ENCODE measurements at regions not wholly inside any gene's neighbourhood (a gene's known extent, or its start where the extent isn't known, plus 50 kb on each side); places are given as distances from the start of the nearest gene placed in this dataset.

DNA sequence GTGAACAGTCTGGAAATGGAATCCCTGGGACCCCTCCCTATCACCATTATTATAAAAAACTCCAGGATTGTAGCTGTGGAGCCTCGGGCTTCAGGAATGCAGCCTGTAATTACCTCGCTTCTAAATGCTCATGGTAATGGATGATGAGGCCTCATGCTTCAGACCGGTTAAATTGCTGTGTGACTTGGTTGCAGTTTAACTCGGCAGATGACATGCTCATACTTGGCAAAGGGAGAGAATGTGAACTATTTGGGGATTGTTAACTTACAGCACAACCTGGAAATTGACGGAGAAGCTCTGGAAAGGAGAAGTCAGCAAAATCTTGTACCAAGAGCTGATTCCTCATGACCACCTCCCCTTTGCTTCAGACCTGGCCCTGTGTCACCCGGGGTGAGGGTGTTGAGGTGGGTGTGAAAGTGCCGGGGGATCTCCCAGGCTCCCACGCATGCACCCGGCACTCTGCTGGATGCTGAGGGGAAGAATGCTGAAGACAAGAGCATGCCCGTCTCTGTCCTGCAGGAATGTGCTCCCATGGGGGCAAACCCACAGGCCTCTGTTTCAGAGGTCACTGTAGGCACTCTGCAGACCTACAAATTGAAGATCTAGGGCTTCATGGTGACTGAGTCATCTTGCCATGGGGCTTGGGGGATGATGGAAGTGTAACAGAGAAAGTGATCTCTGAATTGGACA, 364.8 kb downstream of the RPS6KC1 start:
- Histone ChIP-seq H3K27me3 (peaks cover 0 to 7% (median 0%) of the 10 kb centered on the region in 7 donors), H3K4me1 (peaks cover 0 to 5% (median 0%) of the 10 kb centered on the region in 9 donors), H3K4me3 (no peak overlapping the region), H3K9me3 (peaks cover 0 to 3% (median 0%) of the 10 kb centered on the region in 11 donors), H3K27ac (no peak overlapping the region), H3K36me3 (no peaks in the 10 kb centered on the region)
- intact Hi-C loops (cut with DNase I) = no loop called here
- WGBS, 2 donors = 79 to 85% methylated on average over 10 of the region's 10 CpGs
- ATAC-seq = no peak
- TF ChIP-seq, protein P1, sequence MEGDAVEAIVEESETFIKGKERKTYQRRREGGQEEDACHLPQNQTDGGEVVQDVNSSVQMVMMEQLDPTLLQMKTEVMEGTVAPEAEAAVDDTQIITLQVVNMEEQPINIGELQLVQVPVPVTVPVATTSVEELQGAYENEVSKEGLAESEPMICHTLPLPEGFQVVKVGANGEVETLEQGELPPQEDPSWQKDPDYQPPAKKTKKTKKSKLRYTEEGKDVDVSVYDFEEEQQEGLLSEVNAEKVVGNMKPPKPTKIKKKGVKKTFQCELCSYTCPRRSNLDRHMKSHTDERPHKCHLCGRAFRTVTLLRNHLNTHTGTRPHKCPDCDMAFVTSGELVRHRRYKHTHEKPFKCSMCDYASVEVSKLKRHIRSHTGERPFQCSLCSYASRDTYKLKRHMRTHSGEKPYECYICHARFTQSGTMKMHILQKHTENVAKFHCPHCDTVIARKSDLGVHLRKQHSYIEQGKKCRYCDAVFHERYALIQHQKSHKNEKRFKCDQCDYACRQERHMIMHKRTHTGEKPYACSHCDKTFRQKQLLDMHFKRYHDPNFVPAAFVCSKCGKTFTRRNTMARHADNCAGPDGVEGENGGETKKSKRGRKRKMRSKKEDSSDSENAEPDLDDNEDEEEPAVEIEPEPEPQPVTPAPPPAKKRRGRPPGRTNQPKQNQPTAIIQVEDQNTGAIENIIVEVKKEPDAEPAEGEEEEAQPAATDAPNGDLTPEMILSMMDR (IDR thresholded peaks at IDR 0.05) = no peak
- DNase-seq = no peak

DNA sequence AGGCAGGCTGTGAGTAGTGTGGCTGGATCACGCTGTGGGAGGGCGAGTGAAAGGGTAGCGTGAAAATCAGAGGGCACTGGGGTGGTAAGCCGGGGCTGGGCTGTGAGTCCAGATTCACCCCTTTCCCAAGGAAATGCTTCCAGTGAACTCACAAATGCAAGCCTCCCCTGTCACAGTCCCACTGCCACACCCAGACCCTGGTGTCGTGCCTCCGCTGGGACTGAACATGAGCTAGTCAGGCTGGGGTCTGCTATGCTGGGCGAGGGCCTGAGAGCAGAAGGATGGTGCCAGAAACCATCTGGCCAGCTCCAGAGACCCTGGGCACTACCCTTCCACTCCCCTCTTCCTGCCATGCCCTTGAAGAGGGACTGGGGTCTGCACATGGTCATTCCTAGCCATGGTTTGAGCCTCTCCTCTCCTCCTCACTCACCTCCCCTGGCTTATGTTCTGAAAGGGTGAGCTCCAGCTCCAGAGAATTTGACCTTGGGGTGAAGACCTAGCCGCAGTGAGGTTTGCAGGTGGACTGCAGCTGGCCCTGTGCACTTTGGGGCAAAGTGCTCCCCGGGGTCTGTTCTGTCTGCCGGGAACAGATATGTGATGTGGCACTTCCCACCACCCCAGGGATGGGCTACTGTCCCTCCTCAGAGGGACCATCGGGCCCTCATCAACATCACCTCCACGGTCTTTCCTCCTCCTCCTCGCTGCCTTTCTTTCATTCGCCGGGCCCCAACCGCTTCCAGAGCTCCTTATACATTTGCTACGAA, 365.6 kb downstream of the RPS6KC1 start:
- ATAC-seq (no peak), DNase-seq (no peak)
- TF ChIP-seq, protein P1 (IDR thresholded peaks at IDR 0.05) = no peak
- peaks cover 0 to 5% (median 0%) of the 10 kb centered on the region in 9 donors for H3K4me1 ChIP-seq
- intact Hi-C loops (cut with DNase I) = no loop called here
- 88 to 89% methylated on average over 17 of the region's 17 CpGs for WGBS, 2 donors
- H3K36me3 ChIP-seq = no peaks in the 10 kb centered on the region
- H3K27me3 ChIP-seq = peaks cover 0 to 7% (median 0%) of the 10 kb centered on the region in 7 donors
- no peaks in the 10 kb centered on the region for H3K9me3 ChIP-seq
- no peak overlapping the region for H3K4me3 ChIP-seq
- H3K27ac ChIP-seq = no peak overlapping the region

DNA sequence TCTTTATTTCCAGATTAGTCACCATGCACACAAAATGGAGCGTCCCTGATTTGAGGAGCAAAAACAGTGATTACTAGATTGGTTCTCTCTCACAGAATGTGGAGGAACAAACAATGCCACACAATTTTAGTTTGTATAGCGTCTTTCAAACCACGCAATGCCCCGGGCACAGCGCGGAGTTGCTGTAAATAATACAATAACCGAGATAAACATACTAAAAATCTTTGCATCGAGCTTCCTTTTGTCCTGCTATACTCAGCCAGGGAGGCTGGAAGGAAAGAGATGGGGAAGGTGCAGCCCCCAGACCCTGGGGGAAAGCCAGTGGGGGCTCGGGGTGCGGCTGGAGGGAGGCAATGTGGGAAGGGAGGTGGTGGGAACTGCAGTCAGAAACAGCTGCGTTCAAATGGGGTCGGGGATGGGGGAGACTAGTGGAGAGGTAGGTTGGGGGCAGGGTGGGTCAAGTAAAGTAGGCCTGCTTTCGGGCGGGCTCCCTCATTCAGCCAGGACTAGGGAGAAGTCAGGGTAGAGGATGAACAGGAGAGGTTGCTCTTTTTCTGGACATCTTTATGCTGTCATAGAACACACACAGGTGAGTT, 366.3 kb downstream of the RPS6KC1 start:
- Histone ChIP-seq H3K36me3 (no peaks in the 10 kb centered on the region), H3K27me3 (peaks cover 0 to 7% (median 0%) of the 10 kb centered on the region in 7 donors), H3K4me1 (peaks cover 0 to 5% (median 0%) of the 10 kb centered on the region in 9 donors), H3K4me3 (no peak overlapping the region), H3K27ac (no peak overlapping the region), H3K9me3 (no peaks in the 10 kb centered on the region)
- ATAC-seq = no peak
- TF ChIP-seq, protein P1 (IDR thresholded peaks at IDR 0.05) = no peak
- WGBS, 2 donors = 94% methylated on average over 14 of the region's 14 CpGs
- intact Hi-C loops (cut with DNase I) = no loop called here
- no peak for DNase-seq

DNA sequence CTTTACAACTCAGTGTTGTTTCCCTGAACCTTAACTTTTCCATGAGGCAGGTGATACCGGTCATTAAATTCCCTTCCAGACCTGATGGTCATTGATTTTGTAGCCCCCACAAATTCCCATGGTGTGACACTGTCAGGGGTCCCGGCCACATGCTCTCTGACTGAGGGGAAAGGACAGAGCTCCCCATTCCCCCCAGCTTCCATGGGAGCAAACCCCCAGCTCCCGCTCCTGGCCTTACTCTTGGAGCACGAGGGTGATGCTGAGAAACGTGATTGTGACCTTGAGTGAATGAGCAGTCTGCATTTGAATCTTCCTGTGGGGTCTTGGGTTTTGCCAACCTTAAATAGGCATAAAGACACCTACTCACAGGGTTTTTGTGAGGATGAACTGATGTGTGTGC, 366.8 kb downstream of the RPS6KC1 start:
- Histone ChIP-seq H3K9me3 (no peaks in the 10 kb centered on the region), H3K4me3 (no peak overlapping the region), H3K27ac (no peak overlapping the region), H3K27me3 (peaks cover 0 to 7% (median 0%) of the 10 kb centered on the region in 7 donors), H3K4me1 (peaks cover 0 to 5% (median 0%) of the 10 kb centered on the region in 9 donors), H3K36me3 (no peaks in the 10 kb centered on the region)
- 86 to 94% methylated on average over 5 of the region's 5 CpGs for WGBS, 2 donors
- TF ChIP-seq, protein P1 (IDR thresholded peaks at IDR 0.05) = no peak
- intact Hi-C loops (cut with DNase I) = no loop called here
- DNase-seq (no peak), ATAC-seq (no peak)
